OCI-LY7 (cell line): ENCODE measurements at regions not wholly inside any gene's neighbourhood (a gene's known extent, or its start where the extent isn't known, plus 50 kb on each side); places are given as distances from the start of the nearest gene placed in this dataset.
"Not testable (repeated sequence)": the region's sequence is repeated elsewhere in the genome, so short reads cannot be mapped to it uniquely, and the experiment has no call there.

Source experiments
- EZH2phosphoT487 ChIP-seq: fragments of 200-600 bp; sonication (generic); IDR thresholded peaks from 2 replicates; pipeline ENCODE4 v1.6.1; 2018; ENCODE audit warnings: low read depth, borderline replicate concordance, mild to moderate bottlenecking, mixed run types, antibody characterized with exemption, low read length, moderate library complexity, mixed read lengths
- TF ChIP-seq, protein P1 (sequence below): fragments of 200-600 bp; sonication (generic); conservative IDR thresholded peaks from 2 replicates; pipeline ENCODE4 v1.5.1; 2014; ENCODE audit warnings: mild to moderate bottlenecking, antibody characterized with exemption, low read length, moderate library complexity, mixed read lengths

DNA sequence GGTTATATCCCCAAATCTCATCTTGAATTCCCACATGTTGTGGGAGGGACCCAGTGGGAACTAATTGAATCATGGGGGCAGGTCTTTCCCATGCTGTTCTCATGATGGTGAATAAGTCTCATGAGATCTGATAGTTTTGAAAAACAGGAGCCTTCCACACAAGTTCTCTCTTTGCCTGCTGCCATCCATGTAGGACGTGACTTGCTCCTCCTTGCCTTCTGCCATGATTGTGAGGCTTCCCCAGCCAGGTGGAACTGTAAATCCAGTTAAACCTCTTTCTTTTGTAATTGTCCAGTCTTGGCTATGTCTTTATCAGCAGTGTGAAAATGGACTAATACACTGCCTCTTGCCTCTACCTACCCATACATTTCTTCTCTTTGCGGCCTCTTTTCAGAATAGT is 193.4 kb downstream of the C7orf25 start:
- TF ChIP-seq, protein P1, sequence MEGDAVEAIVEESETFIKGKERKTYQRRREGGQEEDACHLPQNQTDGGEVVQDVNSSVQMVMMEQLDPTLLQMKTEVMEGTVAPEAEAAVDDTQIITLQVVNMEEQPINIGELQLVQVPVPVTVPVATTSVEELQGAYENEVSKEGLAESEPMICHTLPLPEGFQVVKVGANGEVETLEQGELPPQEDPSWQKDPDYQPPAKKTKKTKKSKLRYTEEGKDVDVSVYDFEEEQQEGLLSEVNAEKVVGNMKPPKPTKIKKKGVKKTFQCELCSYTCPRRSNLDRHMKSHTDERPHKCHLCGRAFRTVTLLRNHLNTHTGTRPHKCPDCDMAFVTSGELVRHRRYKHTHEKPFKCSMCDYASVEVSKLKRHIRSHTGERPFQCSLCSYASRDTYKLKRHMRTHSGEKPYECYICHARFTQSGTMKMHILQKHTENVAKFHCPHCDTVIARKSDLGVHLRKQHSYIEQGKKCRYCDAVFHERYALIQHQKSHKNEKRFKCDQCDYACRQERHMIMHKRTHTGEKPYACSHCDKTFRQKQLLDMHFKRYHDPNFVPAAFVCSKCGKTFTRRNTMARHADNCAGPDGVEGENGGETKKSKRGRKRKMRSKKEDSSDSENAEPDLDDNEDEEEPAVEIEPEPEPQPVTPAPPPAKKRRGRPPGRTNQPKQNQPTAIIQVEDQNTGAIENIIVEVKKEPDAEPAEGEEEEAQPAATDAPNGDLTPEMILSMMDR = not testable (repeated sequence)
- TF ChIP-seq EZH2phosphoT487 = not testable (repeated sequence)
